PC-9 (cell line): ENCODE measurements at regions not wholly inside any gene's neighbourhood (a gene's known extent, or its start where the extent isn't known, plus 50 kb on each side); places are given as distances from the start of the nearest gene placed in this dataset.

Experiments
- BruUV-seq: library from RNA; stranded (reverse); fragments of 400-500 nt; replicated peaks from 2 replicates; lab custom pipeline; 2021; lab: Mats Ljungman, UMichigan
- CTCF ChIA-PET: fragments of 300-600 bp; sonication (Branson Sonifier 250); formaldehyde crosslinking; loops from one replicate; lab custom pipeline; 2022; ENCODE audit warnings: antibody characterized with exemption; lab: Charles Lee
- POLR2A ChIA-PET: fragments of 300-600 bp; sonication (Branson Sonifier 250); formaldehyde crosslinking; loops from one replicate; lab custom pipeline; 2022; ENCODE audit warnings: antibody characterized with exemption; ENCODE audit not compliant: unreplicated experiment; lab: Charles Lee
- DNase-seq, 2 experiments: peaks; one replicate each; pipeline versions ENCODE4 v3.0.0 to v3.0.0-alpha.2; 2015 to 2022; ENCODE audit warnings: mixed read lengths in 1 of 2
- H2AFZ ChIP-seq: fragments of 200-600 bp; sonication (generic); 2 replicates; pipeline ENCODE4 v1.8.1; 2017; ENCODE audit warnings: antibody characterized with exemption
- H3F3A ChIP-seq: fragments of 200-600 bp; sonication (generic); 2 replicates; pipeline ENCODE4 v1.8.1; 2017; ENCODE audit warnings: antibody characterized with exemption, mild to moderate bottlenecking, low read depth; ENCODE audit not compliant: insufficient read depth
- H3K27ac ChIP-seq: fragments of 200-600 bp; sonication (generic); 2 replicates; pipeline ENCODE4 v1.6.1; 2016; ENCODE audit warnings: mixed run types
- H3K27me3 ChIP-seq: fragments of 200-600 bp; sonication (generic); 2 replicates; pipeline ENCODE4 v1.6.1; 2016; ENCODE audit warnings: low read depth, mixed run types; ENCODE audit not compliant: insufficient read depth
- H3K36me3 ChIP-seq: fragments of 200-600 bp; sonication (generic); 2 replicates; pipeline ENCODE4 v1.6.1; 2016; ENCODE audit warnings: low read depth, mixed run types
- H3K4me1 ChIP-seq: fragments of 200-600 bp; sonication (generic); replicated peaks from 2 replicates; pipeline ENCODE4 v1.6.1; 2016; ENCODE audit warnings: mixed run types; ENCODE audit not compliant: insufficient read depth
- H3K4me2 ChIP-seq: fragments of 200-600 bp; sonication (generic); 2 replicates; pipeline ENCODE4 v1.6.1; 2017; ENCODE audit warnings: mixed run types
- H3K4me3 ChIP-seq: fragments of 200-600 bp; sonication (generic); 2 replicates; pipeline ENCODE4 v1.6.1; 2016; ENCODE audit warnings: mixed run types
- H3K79me2 ChIP-seq: fragments of 200-600 bp; sonication (generic); 2 replicates; pipeline ENCODE4 v1.6.1; 2017; ENCODE audit warnings: low read depth, mixed run types
- H3K9me2 ChIP-seq: fragments of 200-600 bp; sonication (generic); 2 replicates; pipeline ENCODE4 v1.8.1; 2017; ENCODE audit warnings: mild to moderate bottlenecking; ENCODE audit not compliant: insufficient read depth
- H3K9me3 ChIP-seq: fragments of 200-600 bp; sonication (generic); 2 replicates; pipeline ENCODE4 v1.8.1; 2016; ENCODE audit warnings: low read depth; ENCODE audit not compliant: insufficient read depth
- H4K20me1 ChIP-seq: fragments of 200-600 bp; sonication (generic); 2 replicates; pipeline ENCODE4 v1.8.1; 2017; ENCODE audit not compliant: insufficient read depth
- EZH2 ChIP-seq: fragments of 200-600 bp; sonication (generic); IDR thresholded peaks from 2 replicates; pipeline ENCODE4 v1.8.0; 2017; ENCODE audit warnings: antibody characterized with exemption, low read depth
- intact Hi-C: fragments of 100-400 bp; cut with micrococcal nuclease; formaldehyde crosslinking; loops from one replicate; pipeline ENCODE4 v1.10.0; 2022; ENCODE audit not compliant: unreplicated experiment
- TF ChIP-seq, protein P1 (sequence below): fragments of 200-600 bp; sonication (generic); conservative IDR thresholded peaks from 2 replicates; pipeline ENCODE4 v1.6.1; 2017; ENCODE audit warnings: mixed run types, antibody characterized with exemption, mild to moderate bottlenecking, moderate library complexity

DNA sequence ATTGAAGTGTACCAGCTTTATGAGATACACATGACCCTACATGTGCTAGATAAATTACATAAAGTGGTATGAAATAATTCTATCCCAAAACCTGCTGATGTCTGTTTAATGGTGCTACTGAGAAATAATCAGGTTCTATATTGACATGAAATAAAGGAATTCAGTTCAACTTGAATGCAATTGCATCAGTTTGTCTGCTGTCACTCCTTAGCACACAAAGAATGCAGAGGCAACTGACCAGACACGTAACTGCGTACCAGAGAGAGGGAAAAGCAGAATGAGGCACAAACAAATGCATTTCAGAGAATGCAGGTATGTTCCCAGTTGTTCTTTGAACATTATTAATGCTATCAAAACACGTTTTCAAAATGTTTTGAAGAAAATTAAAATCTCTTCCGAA, 98.8 kb upstream of the AGR3 start:
- Histone ChIP-seq H3K9me3 (peaks cover 10% of the 10 kb centered on the region), H3K4me3 (no peak overlapping the region), H3K4me2 (no peak overlapping the region), H2AFZ (no peak overlapping the region), H3K27ac (no peak overlapping the region), H3K9me2 (no peaks in the 10 kb centered on the region), H3K4me1 (peaks cover 57% of the 10 kb centered on the region), H3F3A (peaks cover 22% of the 10 kb centered on the region), H4K20me1 (no peaks in the 10 kb centered on the region), H3K36me3 (0 out of 2 replicates have a peak, but pooled peaks cover 6% of the 10 kb centered on the region), H3K27me3 (no peaks in the 10 kb centered on the region), H3K79me2 (no peaks in the 10 kb centered on the region)
- intact Hi-C loops: loop anchor here (5.0 to 10.0 kb wide), 6 partner anchors 133 to 704 kb away; no protein-coding TSS in a partner anchor
- DNase-seq: no peak
- BruUV-seq: no TSS peak
- ChIA-PET POLR2A (interaction anchor here (0.5 kb wide), 1 partner anchor 319 kb away, joined by 4 read pairs; no protein-coding TSS in a partner anchor), CTCF (interaction anchor here (0.7 kb wide), 1 partner anchor 42 kb away, joined by 3 read pairs; no protein-coding TSS in a partner anchor)
- TF ChIP-seq, protein P1, sequence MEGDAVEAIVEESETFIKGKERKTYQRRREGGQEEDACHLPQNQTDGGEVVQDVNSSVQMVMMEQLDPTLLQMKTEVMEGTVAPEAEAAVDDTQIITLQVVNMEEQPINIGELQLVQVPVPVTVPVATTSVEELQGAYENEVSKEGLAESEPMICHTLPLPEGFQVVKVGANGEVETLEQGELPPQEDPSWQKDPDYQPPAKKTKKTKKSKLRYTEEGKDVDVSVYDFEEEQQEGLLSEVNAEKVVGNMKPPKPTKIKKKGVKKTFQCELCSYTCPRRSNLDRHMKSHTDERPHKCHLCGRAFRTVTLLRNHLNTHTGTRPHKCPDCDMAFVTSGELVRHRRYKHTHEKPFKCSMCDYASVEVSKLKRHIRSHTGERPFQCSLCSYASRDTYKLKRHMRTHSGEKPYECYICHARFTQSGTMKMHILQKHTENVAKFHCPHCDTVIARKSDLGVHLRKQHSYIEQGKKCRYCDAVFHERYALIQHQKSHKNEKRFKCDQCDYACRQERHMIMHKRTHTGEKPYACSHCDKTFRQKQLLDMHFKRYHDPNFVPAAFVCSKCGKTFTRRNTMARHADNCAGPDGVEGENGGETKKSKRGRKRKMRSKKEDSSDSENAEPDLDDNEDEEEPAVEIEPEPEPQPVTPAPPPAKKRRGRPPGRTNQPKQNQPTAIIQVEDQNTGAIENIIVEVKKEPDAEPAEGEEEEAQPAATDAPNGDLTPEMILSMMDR: no peak
- TF ChIP-seq EZH2: no peak

DNA sequence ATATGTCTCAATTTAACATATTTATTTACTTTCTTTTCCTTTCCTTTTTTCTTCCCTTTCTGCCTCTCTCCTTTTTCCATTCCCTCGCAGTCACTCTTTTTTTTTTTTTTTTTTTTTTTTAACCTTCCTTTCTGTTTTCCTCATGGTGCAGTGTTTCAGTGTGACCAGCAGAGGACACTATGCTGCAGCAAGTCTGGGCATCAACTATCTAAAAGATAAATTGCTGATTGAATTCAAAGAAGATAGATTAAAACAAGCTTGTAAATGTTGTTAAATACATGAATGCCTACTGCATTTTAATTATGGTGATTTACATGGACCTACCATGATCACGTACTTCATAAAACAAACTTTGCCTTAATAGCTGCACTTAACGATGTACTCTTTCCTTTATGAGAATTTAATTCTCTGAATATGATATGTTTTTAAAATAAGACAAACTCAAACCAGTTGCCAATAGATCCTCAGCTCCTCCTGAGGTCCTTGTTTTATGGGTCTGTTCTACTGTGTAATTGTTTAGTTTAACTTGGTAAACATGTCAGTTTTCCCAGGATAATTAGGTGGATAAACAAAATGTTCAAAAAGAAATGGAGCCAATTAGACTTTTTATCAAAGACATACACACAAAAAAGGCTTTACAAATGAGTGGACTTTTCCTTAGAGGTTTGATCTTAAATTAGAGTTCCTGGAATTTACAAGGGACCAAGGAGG, 101.0 kb upstream of the AGR3 start:
- H3K9me3 ChIP-seq: peaks cover 15% of the 10 kb centered on the region; the same call in 1 of the 2 replicates
- CTCF ChIA-PET: interaction anchor here (0.6 to 2.1 kb wide), 23 partner anchors 25 to 963 kb away, joined by 3 to 15 read pairs (median 5); no protein-coding TSS in a partner anchor
- peak overlapping the region; percentile 5; the same call in 1 of the 2 replicates for H3K27ac ChIP-seq
- H3K4me2 ChIP-seq: peak overlapping the region; percentile 29
- H3K36me3 ChIP-seq: 0 out of 2 replicates have a peak, but pooled peaks cover 6% of the 10 kb centered on the region
- no peak overlapping the region for H3K4me3 ChIP-seq
- no peaks in the 10 kb centered on the region for H3K79me2 ChIP-seq
- peak; percentile 31 to 66 for DNase-seq
- intact Hi-C loops: loop anchor here (1.0 to 10.0 kb wide), 13 partner anchors 66 to 702 kb away; partner anchors contain the start of gene AHR
- H3K4me1 ChIP-seq: peaks cover 61% of the 10 kb centered on the region
- no peaks in the 10 kb centered on the region for H3K9me2 ChIP-seq
- POLR2A ChIA-PET: interaction anchor here (0.6 to 0.8 kb wide), 5 partner anchors 48 to 600 kb away, joined by 3 to 18 read pairs (median 4); no protein-coding TSS in a partner anchor
- H3K27me3 ChIP-seq: no peaks in the 10 kb centered on the region
- BruUV-seq: no TSS peak
- no peaks in the 10 kb centered on the region for H4K20me1 ChIP-seq
- no peak for TF ChIP-seq EZH2
- TF ChIP-seq, protein P1: peak; percentile 99
- peaks cover 27% of the 10 kb centered on the region for H3F3A ChIP-seq
- H2AFZ ChIP-seq: peak overlapping the region; percentile 1; the same call in 1 of the 2 replicates

DNA sequence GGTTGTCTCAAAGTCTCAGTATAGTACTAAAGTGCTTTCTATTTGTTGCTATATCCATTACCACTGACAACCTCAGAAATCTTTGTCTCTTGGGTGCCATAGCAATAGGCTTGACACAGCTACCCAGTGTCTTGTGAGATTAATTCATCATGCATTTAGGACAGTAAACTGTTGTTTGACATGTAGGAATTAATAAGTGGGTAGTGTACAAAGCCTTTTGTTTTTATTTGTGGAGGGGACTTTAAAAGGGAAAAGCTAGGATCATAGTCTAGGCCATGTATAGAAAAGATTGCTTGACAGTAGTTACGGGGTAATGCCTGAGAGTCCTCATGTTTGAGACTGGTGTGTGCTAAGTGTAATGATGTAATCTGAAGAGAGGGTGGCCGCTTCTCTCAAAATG, 102.6 kb upstream of the AGR3 start:
- intact Hi-C loops: loop anchor here (5.0 to 10.0 kb wide), 6 partner anchors 137 to 700 kb away; no protein-coding TSS in a partner anchor
- no peaks in the 10 kb centered on the region for H3K27me3 ChIP-seq
- no peaks in the 10 kb centered on the region for H4K20me1 ChIP-seq
- ChIA-PET POLR2A (no interaction called here), CTCF (interaction anchor here (0.6 kb wide), 1 partner anchor 93 kb away, joined by 3 read pairs; no protein-coding TSS in a partner anchor)
- peaks cover 55% of the 10 kb centered on the region for H3K4me1 ChIP-seq
- peaks cover 25% of the 10 kb centered on the region; the same call in 1 of the 2 replicates for H3K9me3 ChIP-seq
- H3K9me2 ChIP-seq: no peaks in the 10 kb centered on the region
- no peaks in the 10 kb centered on the region for H3K79me2 ChIP-seq
- H3K27ac ChIP-seq: no peak overlapping the region
- no peak for DNase-seq
- TF ChIP-seq, protein P1: no peak
- TF ChIP-seq EZH2: no peak
- H3K4me2 ChIP-seq: no peak overlapping the region
- peaks cover 17% of the 10 kb centered on the region for H3F3A ChIP-seq
- H3K4me3 ChIP-seq: no peak overlapping the region
- no peak overlapping the region for H2AFZ ChIP-seq
- BruUV-seq: no TSS peak
- H3K36me3 ChIP-seq: peaks cover 18% of the 10 kb centered on the region; the same call in 1 of the 2 replicates
